ENCODE measurements at regions not wholly inside any gene's neighbourhood (a gene's known extent, or its start where the extent isn't known, plus 50 kb on each side); places are given as distances from the start of the nearest gene placed in this dataset.

DNA sequence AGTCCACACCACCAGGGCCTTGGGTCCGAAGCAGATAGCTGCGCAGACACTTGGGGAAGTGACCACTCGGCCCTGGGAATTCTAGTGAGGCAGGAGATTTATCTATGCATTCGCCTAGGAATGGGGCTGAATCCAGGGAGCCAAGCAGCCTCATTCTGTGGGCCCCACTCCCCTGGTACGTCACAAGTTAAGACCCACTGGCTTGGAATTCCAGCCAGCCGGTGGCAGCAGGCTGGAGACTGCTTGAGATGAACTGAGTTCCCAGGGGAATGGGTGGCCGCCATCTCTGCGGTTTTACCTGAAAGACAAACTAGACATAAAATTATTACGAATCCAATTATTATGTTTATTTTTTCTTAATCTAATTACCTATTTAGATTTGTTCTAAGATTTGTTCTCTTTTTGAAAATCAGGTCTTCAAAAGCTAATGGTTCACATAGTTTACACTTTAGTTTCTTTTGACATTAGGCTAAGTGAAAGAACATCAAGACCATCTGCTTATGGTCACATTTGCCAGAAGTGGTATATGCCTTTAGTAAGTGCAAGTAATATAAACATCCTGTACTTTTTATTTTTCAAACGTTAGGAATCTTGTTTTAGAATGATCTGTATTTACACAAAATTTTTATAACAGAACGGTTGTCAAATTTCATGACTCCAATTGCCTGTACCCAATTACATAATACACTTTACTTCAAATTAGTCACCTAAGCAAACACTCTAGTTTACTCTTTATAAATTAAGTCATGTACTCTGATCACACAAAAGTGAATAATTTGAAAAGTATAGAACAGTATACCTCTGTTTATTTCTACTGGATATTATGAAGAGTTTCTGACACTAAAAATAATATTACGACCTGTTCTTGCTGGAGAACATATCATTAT lies 74.4 kb downstream of the SLITRK6 start:
- TF ChIP-seq, protein P1, sequence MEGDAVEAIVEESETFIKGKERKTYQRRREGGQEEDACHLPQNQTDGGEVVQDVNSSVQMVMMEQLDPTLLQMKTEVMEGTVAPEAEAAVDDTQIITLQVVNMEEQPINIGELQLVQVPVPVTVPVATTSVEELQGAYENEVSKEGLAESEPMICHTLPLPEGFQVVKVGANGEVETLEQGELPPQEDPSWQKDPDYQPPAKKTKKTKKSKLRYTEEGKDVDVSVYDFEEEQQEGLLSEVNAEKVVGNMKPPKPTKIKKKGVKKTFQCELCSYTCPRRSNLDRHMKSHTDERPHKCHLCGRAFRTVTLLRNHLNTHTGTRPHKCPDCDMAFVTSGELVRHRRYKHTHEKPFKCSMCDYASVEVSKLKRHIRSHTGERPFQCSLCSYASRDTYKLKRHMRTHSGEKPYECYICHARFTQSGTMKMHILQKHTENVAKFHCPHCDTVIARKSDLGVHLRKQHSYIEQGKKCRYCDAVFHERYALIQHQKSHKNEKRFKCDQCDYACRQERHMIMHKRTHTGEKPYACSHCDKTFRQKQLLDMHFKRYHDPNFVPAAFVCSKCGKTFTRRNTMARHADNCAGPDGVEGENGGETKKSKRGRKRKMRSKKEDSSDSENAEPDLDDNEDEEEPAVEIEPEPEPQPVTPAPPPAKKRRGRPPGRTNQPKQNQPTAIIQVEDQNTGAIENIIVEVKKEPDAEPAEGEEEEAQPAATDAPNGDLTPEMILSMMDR (IDR thresholded peaks at IDR 0.05; ENCODE audit: insufficient read depth, low read depth, low read length), result no peak
- no peak for TF ChIP-seq EZH2 (IDR thresholded peaks at IDR 0.05; ENCODE audit: insufficient read depth, low read length)

Data from astrocyte (in vitro differentiated cells and primary cell).